Liver (tissue), 3 donors: ENCODE measurements at regions not wholly inside any gene's neighbourhood (a gene's known extent, or its start where the extent isn't known, plus 50 kb on each side); places are given as distances from the start of the nearest gene placed in this dataset.

Experiments used
- CTCF ChIP-seq: fragments of 150-350 bp; IDR thresholded peaks from 2 replicates; pipeline ENCODE4 v1.5.1; 2017; ENCODE audit warnings: improper control_type of control experiment, low read depth, low read length; ENCODE audit not compliant: missing input control
- GABPA ChIP-seq, 2 donors: IDR thresholded peaks in 1 of 2; conservative IDR thresholded peaks in 1 of 2; 2 replicates each; pipeline ENCODE4 v1.6.1; 2016; ENCODE audit warnings: antibody characterized with exemption in 2 of 2, mild to moderate bottlenecking in 1 of 2, moderate library complexity in 1 of 2
- REST ChIP-seq: IDR thresholded peaks from 2 replicates; pipeline ENCODE4 v1.6.1; 2016; ENCODE audit warnings: antibody characterized with exemption, mild to moderate bottlenecking
- donor health status: healthy.
- donor health status: healthy.

GRCh38 chr3:54021071-54021470 lies 101.3 kb upstream of the CACNA2D3 start:
- TF ChIP-seq CTCF (no peak), GABPA (IDR thresholded peaks at IDR 0.05 in 1 of 2, conservative IDR thresholded peaks at IDR 0.05 in 1 of 2) (no peak), REST (no peak)
